Hepatocyte (in vitro differentiated cells): ENCODE measurements at regions not wholly inside any gene's neighbourhood (a gene's known extent, or its start where the extent isn't known, plus 50 kb on each side); places are given as distances from the start of the nearest gene placed in this dataset.

ENCODE experiments used
- DNase-seq: peaks from one replicate; pipeline ENCODE4 v3.0.0-alpha.2; 2016; ENCODE audit warnings: low spot score
- H2AFZ ChIP-seq: fragments of 200-600 bp; sonication (generic); 2 replicates; pipeline ENCODE4 v1.6.0; 2016; ENCODE audit warnings: antibody characterized with exemption, mild to moderate bottlenecking
- H3K27ac ChIP-seq: fragments of 200-600 bp; sonication (generic); 2 replicates; pipeline ENCODE4 v1.5.1; 2016; ENCODE audit warnings: mild to moderate bottlenecking
- H3K27me3 ChIP-seq: fragments of 200-600 bp; sonication (generic); 2 replicates; pipeline ENCODE4 v1.6.1; 2016
- H3K36me3 ChIP-seq: fragments of 200-600 bp; sonication (generic); replicated peaks from 2 replicates; pipeline ENCODE4 v1.5.1; 2016; ENCODE audit warnings: low read depth; ENCODE audit not compliant: insufficient read depth
- H3K4me1 ChIP-seq: fragments of 200-600 bp; sonication (generic); 2 replicates; pipeline ENCODE4 v1.5.1; 2016; ENCODE audit warnings: mild to moderate bottlenecking, moderate library complexity; ENCODE audit not compliant: insufficient read depth
- H3K4me2 ChIP-seq: fragments of 200-600 bp; sonication (generic); 2 replicates; pipeline ENCODE4 v1.6.0; 2016
- H3K4me3 ChIP-seq: fragments of 200-600 bp; sonication (generic); 2 replicates; pipeline ENCODE4 v1.5.1; 2016; ENCODE audit warnings: mild to moderate bottlenecking
- H3K79me2 ChIP-seq: fragments of 200-600 bp; sonication (generic); 2 replicates; pipeline ENCODE4 v1.6.0; 2017; ENCODE audit warnings: mild to moderate bottlenecking
- H3K9me2 ChIP-seq: fragments of 200-600 bp; sonication (generic); replicated peaks from 2 replicates; pipeline ENCODE4 v1.6.0; 2017; ENCODE audit warnings: mild to moderate bottlenecking; ENCODE audit not compliant: insufficient read depth
- H3K9me3 ChIP-seq: fragments of 200-600 bp; sonication (generic); 2 replicates; pipeline ENCODE4 v1.5.1; 2016; ENCODE audit warnings: low read depth, mild to moderate bottlenecking
- H4K20me1 ChIP-seq: fragments of 200-600 bp; sonication (generic); 2 replicates; pipeline ENCODE4 v1.6.0; 2016; ENCODE audit warnings: mild to moderate bottlenecking; ENCODE audit not compliant: insufficient read depth, poor library complexity, severe bottlenecking
- EZH2 ChIP-seq: fragments of 200-600 bp; sonication (generic); IDR thresholded peaks from 2 replicates; pipeline ENCODE4 v1.6.1; 2016; ENCODE audit warnings: antibody characterized with exemption, mild to moderate bottlenecking, borderline replicate concordance
- EZH2phosphoT487 ChIP-seq: fragments of 200-600 bp; sonication (generic); IDR thresholded peaks from one replicate; pipeline ENCODE4 v1.6.1; 2018; ENCODE audit warnings: antibody characterized with exemption, mild to moderate bottlenecking, low read depth, moderate library complexity; ENCODE audit not compliant: unreplicated experiment, severe bottlenecking
- whole genome bisulfite sequencing: methylation state at CpG from one replicate; pipeline ENCODE4 v1.1.6; 2016; ENCODE audit warnings: low lambda C conversion rate; ENCODE audit errors: missing lambda C conversion rate; 5-methylcytosine and 5-hydroxymethylcytosine counted together
- TF ChIP-seq, protein P1 (sequence below): fragments of 200-600 bp; sonication (generic); IDR thresholded peaks from 2 replicates; pipeline ENCODE4 v1.5.1; 2016; ENCODE audit warnings: antibody characterized with exemption, mild to moderate bottlenecking; ENCODE audit not compliant: poor library complexity

DNA sequence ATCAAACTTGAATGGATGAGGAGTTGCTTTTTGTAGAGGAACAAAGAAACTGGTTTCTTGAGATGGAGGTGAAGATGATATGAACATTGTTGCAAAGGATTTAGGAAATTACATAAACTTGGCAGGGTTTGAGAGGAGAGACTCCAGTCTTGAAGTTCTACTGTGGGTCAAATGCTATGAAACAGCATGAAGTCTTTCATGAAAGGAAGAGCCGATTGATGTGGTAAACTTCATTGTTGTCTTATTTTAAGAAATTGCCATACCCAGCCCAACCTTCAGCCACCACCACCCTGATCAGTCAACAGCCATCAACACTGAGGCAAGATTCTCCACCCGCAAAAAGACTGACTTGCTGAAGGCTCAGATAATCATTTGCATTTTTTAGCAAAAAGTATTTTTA, 52.2 kb downstream of the SIPA1L2 start:
- no peaks in the 10 kb centered on the region for H3K27me3 ChIP-seq
- no peak overlapping the region for H3K27ac ChIP-seq
- TF ChIP-seq EZH2phosphoT487: no peak
- no peak for TF ChIP-seq EZH2
- TF ChIP-seq, protein P1, sequence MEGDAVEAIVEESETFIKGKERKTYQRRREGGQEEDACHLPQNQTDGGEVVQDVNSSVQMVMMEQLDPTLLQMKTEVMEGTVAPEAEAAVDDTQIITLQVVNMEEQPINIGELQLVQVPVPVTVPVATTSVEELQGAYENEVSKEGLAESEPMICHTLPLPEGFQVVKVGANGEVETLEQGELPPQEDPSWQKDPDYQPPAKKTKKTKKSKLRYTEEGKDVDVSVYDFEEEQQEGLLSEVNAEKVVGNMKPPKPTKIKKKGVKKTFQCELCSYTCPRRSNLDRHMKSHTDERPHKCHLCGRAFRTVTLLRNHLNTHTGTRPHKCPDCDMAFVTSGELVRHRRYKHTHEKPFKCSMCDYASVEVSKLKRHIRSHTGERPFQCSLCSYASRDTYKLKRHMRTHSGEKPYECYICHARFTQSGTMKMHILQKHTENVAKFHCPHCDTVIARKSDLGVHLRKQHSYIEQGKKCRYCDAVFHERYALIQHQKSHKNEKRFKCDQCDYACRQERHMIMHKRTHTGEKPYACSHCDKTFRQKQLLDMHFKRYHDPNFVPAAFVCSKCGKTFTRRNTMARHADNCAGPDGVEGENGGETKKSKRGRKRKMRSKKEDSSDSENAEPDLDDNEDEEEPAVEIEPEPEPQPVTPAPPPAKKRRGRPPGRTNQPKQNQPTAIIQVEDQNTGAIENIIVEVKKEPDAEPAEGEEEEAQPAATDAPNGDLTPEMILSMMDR: no peak
- no peak for DNase-seq
- H3K9me3 ChIP-seq: no peaks in the 10 kb centered on the region
- peaks cover 4% of the 10 kb centered on the region for H3K4me1 ChIP-seq
- H3K4me2 ChIP-seq: no peak overlapping the region
- WGBS: 91% methylated on average over 2 of the region's 2 CpGs
- H2AFZ ChIP-seq: no peak overlapping the region
- peaks cover 86% of the 10 kb centered on the region for H3K79me2 ChIP-seq
- no peak overlapping the region for H3K4me3 ChIP-seq
- no peaks in the 10 kb centered on the region for H3K36me3 ChIP-seq
- H4K20me1 ChIP-seq: no peaks in the 10 kb centered on the region
- no peaks in the 10 kb centered on the region for H3K9me2 ChIP-seq

DNA sequence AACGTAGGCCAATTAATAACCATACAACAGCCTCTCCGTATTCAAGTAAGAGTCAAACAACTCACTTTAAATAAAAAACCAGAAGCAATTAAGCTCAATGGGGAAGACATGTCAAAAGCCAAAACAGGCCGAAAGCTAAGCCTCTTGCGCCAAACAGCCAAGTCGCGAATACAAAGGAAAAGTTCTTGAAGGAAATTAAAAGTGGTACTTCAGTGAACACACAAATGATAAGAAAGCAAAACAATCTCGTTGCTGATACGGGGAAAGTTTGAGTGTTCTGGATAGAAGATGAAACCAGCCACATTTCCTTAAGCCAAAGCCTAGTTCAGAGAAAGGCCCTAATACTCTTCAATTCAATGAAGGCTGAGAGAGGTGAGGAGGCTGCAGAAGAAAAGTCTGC, 53.4 kb downstream of the SIPA1L2 start:
- no peak overlapping the region for H3K27ac ChIP-seq
- H3K27me3 ChIP-seq: no peaks in the 10 kb centered on the region
- TF ChIP-seq, protein P1: no peak
- no peak for TF ChIP-seq EZH2
- no peak for TF ChIP-seq EZH2phosphoT487
- no peaks in the 10 kb centered on the region for H3K9me2 ChIP-seq
- no peaks in the 10 kb centered on the region for H4K20me1 ChIP-seq
- no peak overlapping the region for H3K4me2 ChIP-seq
- H2AFZ ChIP-seq: no peak overlapping the region
- H3K4me3 ChIP-seq: no peak overlapping the region
- no peaks in the 10 kb centered on the region for H3K9me3 ChIP-seq
- no peaks in the 10 kb centered on the region for H3K36me3 ChIP-seq
- WGBS: 74% methylated on average over 8 of the region's 8 CpGs
- H3K4me1 ChIP-seq: peaks cover 4% of the 10 kb centered on the region
- DNase-seq: no peak
- peaks cover 82% of the 10 kb centered on the region for H3K79me2 ChIP-seq

DNA sequence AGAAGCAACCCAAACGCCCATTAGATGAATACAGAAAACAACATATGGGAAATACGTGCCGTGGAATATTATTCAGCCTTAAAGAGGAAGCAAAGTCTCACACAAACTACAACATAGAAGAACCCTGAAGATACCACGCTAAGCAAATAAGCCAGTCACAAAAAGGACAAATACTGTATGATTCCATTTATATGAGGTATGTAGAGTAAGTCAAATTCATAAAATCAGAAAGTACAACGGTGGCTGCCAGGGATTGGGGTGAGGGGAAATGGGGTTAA, 54.2 kb downstream of the SIPA1L2 start:
- Histone ChIP-seq H3K4me3 (no peak overlapping the region), H2AFZ (no peak overlapping the region), H3K9me2 (no peaks in the 10 kb centered on the region), H3K9me3 (no peaks in the 10 kb centered on the region), H3K36me3 (no peaks in the 10 kb centered on the region), H3K4me1 (peaks cover 4% of the 10 kb centered on the region), H4K20me1 (peaks cover 3% of the 10 kb centered on the region), H3K4me2 (no peak overlapping the region), H3K27me3 (no peaks in the 10 kb centered on the region), H3K27ac (no peak overlapping the region), H3K79me2 (peaks cover 82% of the 10 kb centered on the region)
- no peak for DNase-seq
- WGBS: 74% methylated on average over 5 of the region's 5 CpGs
- TF ChIP-seq EZH2phosphoT487 (no peak), EZH2 (no peak)
- TF ChIP-seq, protein P1: no peak
